Transverse colon (tissue), 4 donors: ENCODE measurements at regions not wholly inside any gene's neighbourhood (a gene's known extent, or its start where the extent isn't known, plus 50 kb on each side); places are given as distances from the start of the nearest gene placed in this dataset.

ENCODE experiments used
- CTCF ChIP-seq, 5 experiments: fragments of 200-600 bp in 3 of 5; fragments of 450-650 bp in 2 of 5; sonication (generic) in 3 of 5; IDR thresholded peaks; 1 replicate in 2 of 5; 2 replicates in 3 of 5; pipeline ENCODE4 v1.5.1; 2016 to 2017; ENCODE audit warnings: antibody characterized with exemption in 5 of 5, inconsistent platforms in 3 of 5, mild to moderate bottlenecking in 2 of 5, moderate library complexity in 1 of 5
- POLR2AphosphoS5 ChIP-seq, 3 donors: sonication (generic); formaldehyde crosslinking; IDR thresholded peaks; one replicate each; pipeline ENCODE4 v1.6.1; 2016; ENCODE audit warnings: antibody characterized with exemption in 3 of 3

GRCh38 chr12:25861226-25861625, 97.3 kb upstream of the RASSF8 start:
- TF ChIP-seq CTCF (IDR thresholded peaks at IDR 0.05) (no peak), POLR2AphosphoS5 (IDR thresholded peaks at IDR 0.05) (no peak)
